Stimulated activated effector memory CD8-positive, alpha-beta T cell treated with anti-CD3 and anti-CD28 coated beads, Interleukin-12 subunit alpha, Interleukin-12 subunit beta, amount 100 ng/mL, for 72 hours (primary cell): ENCODE measurements at regions not wholly inside any gene's neighbourhood (a gene's known extent, or its start where the extent isn't known, plus 50 kb on each side); places are given as distances from the start of the nearest gene placed in this dataset.

Source experiments
- ATAC-seq: fragments of 150-1000 bp; cut with Tn5 transposase; 2 replicates; pipeline ENCODE4 v1.10.0; 2021
- DNase-seq, 2 donors: peaks; one replicate each; pipeline ENCODE4 v3.0.0; 2021 to 2022; ENCODE audit warnings: low spot score in 2 of 2
- H3K27ac Mint-ChIP-seq: one replicate; pipeline ENCODE4 v1.8.0; 2022; ENCODE audit warnings: mild to moderate bottlenecking, mixed read lengths
- H3K36me3 Mint-ChIP-seq: one replicate; pipeline ENCODE4 v1.8.0; 2022; ENCODE audit warnings: mild to moderate bottlenecking, mixed read lengths
- H3K4me1 Mint-ChIP-seq: one replicate; pipeline ENCODE4 v1.8.0; 2022; ENCODE audit warnings: mixed read lengths
- H3K4me3 Mint-ChIP-seq: one replicate; pipeline ENCODE4 v1.8.0; 2022; ENCODE audit warnings: mild to moderate bottlenecking, mixed read lengths
- H3K9me3 Mint-ChIP-seq: one replicate; pipeline ENCODE4 v1.8.0; 2022; ENCODE audit warnings: mixed read lengths

DNA sequence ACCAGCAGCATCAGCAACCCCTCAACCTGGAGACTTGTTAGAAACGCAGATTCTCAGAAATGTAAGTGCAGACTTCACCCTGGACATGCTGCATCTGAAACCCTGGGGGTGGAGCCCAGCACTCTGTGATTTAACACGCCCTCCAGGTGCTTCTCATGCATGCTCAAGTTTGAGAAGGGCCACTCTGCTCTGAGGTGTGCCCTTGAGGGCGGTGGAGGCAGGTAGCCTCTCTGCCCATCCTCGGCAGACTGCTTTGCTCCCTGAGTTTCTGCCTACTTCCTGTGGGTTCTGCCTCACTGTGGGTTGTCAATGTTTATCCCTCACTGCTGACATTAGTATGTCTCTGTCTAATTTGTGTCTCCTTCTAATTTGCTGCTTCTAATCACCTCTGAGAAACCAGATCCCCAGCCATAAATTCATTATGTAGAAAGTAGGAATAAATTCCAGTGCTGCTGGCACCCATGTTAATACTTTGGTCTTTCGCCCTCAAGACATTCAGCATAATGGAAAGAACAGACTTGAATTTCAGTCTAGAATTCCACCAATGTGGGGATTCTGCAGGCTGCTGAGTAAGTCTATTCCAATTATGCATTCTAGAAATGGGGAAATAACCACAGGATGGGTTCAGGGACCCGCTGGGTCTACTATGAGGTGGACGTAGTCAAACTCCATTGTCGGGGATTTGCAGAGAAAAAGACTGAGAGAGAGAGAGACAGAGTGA is 51.3 kb upstream of the CYSLTR2 start:
- Mint-ChIP-seq H3K9me3 (no peaks in the 10 kb centered on the region), H3K36me3 (no peaks in the 10 kb centered on the region), H3K4me1 (peaks cover 6% of the 10 kb centered on the region), H3K27ac (no peak overlapping the region), H3K4me3 (no peak overlapping the region)
- DNase-seq (no peak), ATAC-seq (peak; percentile 21)

DNA sequence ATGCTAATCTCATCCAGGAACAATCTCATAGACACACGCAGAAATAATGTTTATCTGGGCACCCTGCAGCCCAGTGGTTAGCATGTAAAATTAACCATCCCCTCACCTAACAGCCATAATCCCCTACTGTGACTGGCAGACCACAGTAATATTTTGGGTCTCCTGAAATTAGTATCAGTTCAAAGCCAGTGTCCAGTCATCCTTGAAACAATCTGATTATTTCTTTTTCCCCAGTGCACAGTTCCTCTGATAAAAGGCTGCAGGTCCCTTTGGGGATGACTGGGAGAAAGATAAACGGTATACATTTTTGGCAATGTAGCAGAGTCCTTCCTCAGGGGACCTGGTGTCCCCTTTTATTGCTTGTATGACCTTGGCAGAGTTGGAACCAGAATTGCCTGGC is 50.4 kb upstream of the CYSLTR2 start:
- ATAC-seq: no peak
- Mint-ChIP-seq H3K36me3 (no peaks in the 10 kb centered on the region), H3K4me3 (no peak overlapping the region)

More for the DNA sequence above, 50.4 kb upstream of the CYSLTR2 start:
- H3K27ac Mint-ChIP-seq: no peak overlapping the region
- H3K9me3 Mint-ChIP-seq: peaks cover 4% of the 10 kb centered on the region
- no peak for DNase-seq
- peaks cover 6% of the 10 kb centered on the region for H3K4me1 Mint-ChIP-seq
